WTC11 (cell line): ENCODE measurements at regions not wholly inside any gene's neighbourhood (a gene's known extent, or its start where the extent isn't known, plus 50 kb on each side); places are given as distances from the start of the nearest gene placed in this dataset.

ENCODE experiments used
- CTCF ChIP-seq: fragments of 200-600 bp; IDR thresholded peaks from 2 replicates; pipeline ENCODE4 v1.8.0; 2022; ENCODE audit warnings: antibody characterized with exemption
- ETV6 ChIP-seq: sonication (generic); formaldehyde crosslinking; IDR thresholded peaks from 2 replicates; pipeline ENCODE4 v1.8.1; 2022; ENCODE audit warnings: mild to moderate bottlenecking, missing genetic modification reagents
- JUN ChIP-seq: sonication (generic); formaldehyde crosslinking; IDR thresholded peaks from 2 replicates; pipeline ENCODE4 v1.8.0; 2023; ENCODE audit warnings: mild to moderate bottlenecking, missing genetic modification reagents
- PRDM15 ChIP-seq: sonication (generic); formaldehyde crosslinking; IDR thresholded peaks from 2 replicates; pipeline ENCODE4 v1.8.0; 2022; ENCODE audit warnings: missing genetic modification reagents

GRCh38 chr12:115750340-115750739 is 527.2 kb downstream of the MED13L start:
- no peak for TF ChIP-seq JUN
- TF ChIP-seq CTCF, result no peak
- no peak for TF ChIP-seq PRDM15 (CRISPR knock-in tag)
- TF ChIP-seq ETV6 (CRISPR knock-in tag), result no peak
